HEK293 (cell line): ENCODE measurements at regions not wholly inside any gene's neighbourhood (a gene's known extent, or its start where the extent isn't known, plus 50 kb on each side); places are given as distances from the start of the nearest gene placed in this dataset.

ENCODE experiments used
- CTCF ChIA-PET: fragments of 350-600 bp; formaldehyde crosslinking; extraction: SDS; loops from one replicate; lab custom pipeline; 2021; ENCODE audit warnings: antibody characterized with exemption; lab: Yijun Ruan, JAX
- POLR2A ChIA-PET: fragments of 300-600 bp; formaldehyde crosslinking; extraction: SDS; loops from one replicate; lab custom pipeline; 2020; ENCODE audit warnings: antibody characterized with exemption, inconsistent platforms; lab: Yijun Ruan, JAX
- H3K27ac ChIP-seq: fragments of 200-500 bp; sonication (Bioruptor generic); 2 replicates; pipeline ENCODE4 v1.5.1; 2014; ENCODE audit warnings: low read depth, low read length, control low read depth, inconsistent platforms; ENCODE audit errors: extremely low read depth
- H3K36me3 ChIP-seq, 2 experiments: fragments of 200-500 bp in 1 of 2; sonication (Bioruptor generic) in 1 of 2; 1 replicate in 1 of 2; 2 replicates in 1 of 2; pipeline ENCODE4 v1.5.1; 2014 to 2017; ENCODE audit warnings: inconsistent platforms in 2 of 2, low read length in 2 of 2; ENCODE audit not compliant: control insufficient read depth in 2 of 2, insufficient read depth in 1 of 2
- H3K4me1 ChIP-seq: fragments of 200-500 bp; sonication (Bioruptor generic); 2 replicates; pipeline ENCODE4 v1.5.1; 2014; ENCODE audit warnings: mild to moderate bottlenecking, low read length, inconsistent platforms; ENCODE audit not compliant: control insufficient read depth, insufficient read depth
- H3K4me3 ChIP-seq: 2 replicates; pipeline ENCODE4 v1.5.1; 2011; ENCODE audit warnings: low read depth, mild to moderate bottlenecking, control low read depth, low read length, moderate library complexity
- H3K9me3 ChIP-seq: fragments of 200-500 bp; sonication (Bioruptor generic); 2 replicates; pipeline ENCODE4 v1.5.1; 2014; ENCODE audit warnings: low read depth, low read length, inconsistent platforms; ENCODE audit not compliant: control insufficient read depth, insufficient read depth
- CTCF ChIP-seq: fragments of 450-650 bp; formaldehyde crosslinking; IDR thresholded peaks from 2 replicates; pipeline ENCODE4 v1.5.1; 2016; ENCODE audit warnings: missing biosample characterization, missing genetic modification characterization
- SCRT2 ChIP-seq: fragments of 450-650 bp; formaldehyde crosslinking; IDR thresholded peaks from 2 replicates; pipeline ENCODE4 v1.5.1; 2016; ENCODE audit warnings: missing biosample characterization, missing genetic modification characterization
- TSHZ1 ChIP-seq: fragments of 450-650 bp; formaldehyde crosslinking; IDR thresholded peaks from 2 replicates; pipeline ENCODE4 v1.5.1; 2016; ENCODE audit warnings: missing biosample characterization, missing genetic modification characterization, borderline replicate concordance
- ZBTB17 ChIP-seq: fragments of 450-650 bp; formaldehyde crosslinking; IDR thresholded peaks from 2 replicates; pipeline ENCODE4 v1.5.1; 2016; ENCODE audit warnings: missing biosample characterization, missing genetic modification characterization
- ZBTB21 ChIP-seq: fragments of 450-650 bp; formaldehyde crosslinking; IDR thresholded peaks from 2 replicates; pipeline ENCODE4 v1.5.1; 2017; ENCODE audit warnings: missing biosample characterization, missing genetic modification characterization
- ZBTB6 ChIP-seq: fragments of 450-650 bp; formaldehyde crosslinking; IDR thresholded peaks from 2 replicates; pipeline ENCODE4 v1.5.1; 2017; ENCODE audit warnings: missing biosample characterization, missing genetic modification characterization
- ZIC2 ChIP-seq: fragments of 450-650 bp; formaldehyde crosslinking; IDR thresholded peaks from 2 replicates; pipeline ENCODE4 v1.5.1; 2016; ENCODE audit warnings: missing biosample characterization, missing genetic modification characterization
- ZNF114 ChIP-seq: fragments of 450-650 bp; formaldehyde crosslinking; IDR thresholded peaks from 2 replicates; pipeline ENCODE4 v1.5.0; 2017; ENCODE audit warnings: missing biosample characterization, missing genetic modification characterization
- ZNF140 ChIP-seq: fragments of 450-650 bp; formaldehyde crosslinking; IDR thresholded peaks from 2 replicates; pipeline ENCODE4 v1.5.1; 2016; ENCODE audit warnings: missing biosample characterization, missing genetic modification characterization
- ZNF19 ChIP-seq: fragments of 450-650 bp; formaldehyde crosslinking; IDR thresholded peaks from 2 replicates; pipeline ENCODE4; 2016; ENCODE audit warnings: missing biosample characterization, missing genetic modification characterization, low read depth
- ZNF202 ChIP-seq: fragments of 450-650 bp; formaldehyde crosslinking; IDR thresholded peaks from 2 replicates; pipeline ENCODE4 v1.5.1; 2016; ENCODE audit warnings: missing biosample characterization, missing genetic modification characterization, borderline replicate concordance
- ZNF223 ChIP-seq: fragments of 450-650 bp; formaldehyde crosslinking; IDR thresholded peaks from 2 replicates; pipeline ENCODE4 v1.5.1; 2016; ENCODE audit warnings: missing biosample characterization, missing genetic modification characterization
- ZNF239 ChIP-seq: fragments of 450-650 bp; formaldehyde crosslinking; IDR thresholded peaks from 2 replicates; pipeline ENCODE4 v1.5.1; 2016; ENCODE audit warnings: missing biosample characterization, missing genetic modification characterization
- ZNF274 ChIP-seq, 2 experiments: fragments of 200-500 bp in 1 of 2; fragments of 450-650 bp in 1 of 2; sonication (Bioruptor generic) in 1 of 2; formaldehyde crosslinking in 1 of 2; IDR thresholded peaks; 2 replicates each; pipeline versions ENCODE4 v1.5.1 to v1.6.1; 2014 to 2016; ENCODE audit warnings: borderline replicate concordance in 1 of 2, inconsistent platforms in 1 of 2, low read length in 1 of 2, missing biosample characterization in 1 of 2, missing genetic modification characterization in 1 of 2
- ZNF416 ChIP-seq: fragments of 450-650 bp; formaldehyde crosslinking; IDR thresholded peaks from 2 replicates; pipeline ENCODE4 v1.5.1; 2016; ENCODE audit warnings: missing biosample characterization, missing genetic modification characterization
- ZNF544 ChIP-seq: fragments of 450-650 bp; formaldehyde crosslinking; IDR thresholded peaks from 2 replicates; pipeline ENCODE4 v1.5.0; 2017; ENCODE audit warnings: missing biosample characterization, missing genetic modification characterization
- ZNF624 ChIP-seq: fragments of 450-650 bp; formaldehyde crosslinking; IDR thresholded peaks from 2 replicates; pipeline ENCODE4 v1.5.1; 2017; ENCODE audit warnings: missing biosample characterization, missing genetic modification characterization
- ZNF785 ChIP-seq: fragments of 450-650 bp; formaldehyde crosslinking; IDR thresholded peaks from 2 replicates; pipeline ENCODE4 v1.5.1; 2016; ENCODE audit warnings: missing biosample characterization, missing genetic modification characterization
- ZSCAN18 ChIP-seq: fragments of 450-650 bp; formaldehyde crosslinking; IDR thresholded peaks from 2 replicates; pipeline ENCODE4 v1.5.1; 2016; ENCODE audit warnings: missing biosample characterization, missing genetic modification characterization

- Histone ChIP-seq H3K27ac (no peak overlapping the region), H3K9me3 (no peaks in the 10 kb centered on the region), H3K36me3 (no peaks in the 10 kb centered on the region), H3K4me3 (no peak overlapping the region), H3K4me1 (no peaks in the 10 kb centered on the region)
- TF ChIP-seq ZNF544 (tag by site-specific recombination): no peak
- no peak for TF ChIP-seq ZNF114 (tag by site-specific recombination)
- TF ChIP-seq ZIC2 (tag by site-specific recombination): no peak
- TF ChIP-seq ZNF416 (tag by site-specific recombination): no peak
- no peak for TF ChIP-seq ZSCAN18 (tag by site-specific recombination)
- TF ChIP-seq ZNF274 (IDR thresholded peaks at IDR 0.05; ENCODE audit: low read length): no peak
- no peak for TF ChIP-seq ZNF274 (tag by site-specific recombination; IDR thresholded peaks at IDR 0.05; ENCODE audit: borderline replicate concordance)
- no peak for TF ChIP-seq ZNF202 (tag by site-specific recombination)
- no peak for TF ChIP-seq ZBTB6
- no peak for TF ChIP-seq ZNF239 (tag by site-specific recombination)
- ChIA-PET POLR2A (no interaction called here), CTCF (interaction anchor here (0.6 to 1.7 kb wide), 4 partner anchors 21 to 430 kb away, joined by 3 to 9 read pairs (median 3); no protein-coding TSS in a partner anchor)
These were observed 96.4 kb downstream of the TMEM170B start for GRCh38 chr6:11633741-11634509.

- no peak for TF ChIP-seq ZNF624
- TF ChIP-seq TSHZ1 (tag by site-specific recombination): no peak
- TF ChIP-seq, all 188 proteins: peak for 0
- H3K4me1 ChIP-seq: no peaks in the 10 kb centered on the region
- ChIA-PET POLR2A (no interaction called here), CTCF (interaction anchor here (0.7 to 1.4 kb wide), 3 partner anchors 14 to 977 kb away, joined by 3 to 4 read pairs (median 3); no protein-coding TSS in a partner anchor)
- H3K36me3 ChIP-seq: no peaks in the 10 kb centered on the region
- no peaks in the 10 kb centered on the region for H3K9me3 ChIP-seq
- no peak overlapping the region for H3K4me3 ChIP-seq
- no peak overlapping the region for H3K27ac ChIP-seq
These were observed 97.4 kb downstream of the TMEM170B start for GRCh38 chr6:11634948-11635347.

- Histone ChIP-seq H3K27ac (no peak overlapping the region), H3K4me3 (no peak overlapping the region), H3K4me1 (no peaks in the 10 kb centered on the region), H3K36me3 (no peaks in the 10 kb centered on the region), H3K9me3 (no peaks in the 10 kb centered on the region)
- CTCF ChIA-PET: interaction anchor here (1.4 kb wide), 1 partner anchor 16 kb away, joined by 4 read pairs; no protein-coding TSS in a partner anchor
- POLR2A ChIA-PET: no interaction called here
- no peak for TF ChIP-seq ZNF785
- no peak for TF ChIP-seq ZNF19 (tag by site-specific recombination)
- TF ChIP-seq ZNF223 (tag by site-specific recombination): no peak
- no peak for TF ChIP-seq TSHZ1 (tag by site-specific recombination)
- TF ChIP-seq ZBTB21 (tag by site-specific recombination): no peak
- TF ChIP-seq ZBTB17 (tag by site-specific recombination): no peak
- TF ChIP-seq SCRT2 (tag by site-specific recombination): no peak
- no peak for TF ChIP-seq ZNF140 (tag by site-specific recombination)
- no peak for TF ChIP-seq CTCF (tag by site-specific recombination)
These were observed 98.6 kb downstream of the TMEM170B start for GRCh38 chr6:11636121-11636520.
